GM23338 (cell line): ENCODE measurements at regions not wholly inside any gene's neighbourhood (a gene's known extent, or its start where the extent isn't known, plus 50 kb on each side); places are given as distances from the start of the nearest gene placed in this dataset.

Experiments
- ATAC-seq: fragments of 200-7000 bp; cut with Tn5 transposase; 3 replicates; pipeline ENCODE4 v1.9.1; 2020
- DNase-seq: peaks from one replicate; pipeline ENCODE4 v3.0.0-alpha.2; 2015; ENCODE audit warnings: low spot score
- H2AFZ ChIP-seq: fragments of 200-600 bp; sonication (generic); 2 replicates; pipeline ENCODE4 v1.8.0; 2016; ENCODE audit warnings: antibody characterized with exemption, mild to moderate bottlenecking, moderate library complexity
- H3F3A ChIP-seq: fragments of 200-600 bp; sonication (generic); replicated peaks from 2 replicates; pipeline ENCODE4 v1.8.0; 2017; ENCODE audit warnings: antibody characterized with exemption, mixed run types, low read depth
- H3K27ac ChIP-seq: fragments of 200-600 bp; sonication (generic); 2 replicates; pipeline ENCODE4 v1.6.1; 2016; ENCODE audit warnings: low read depth
- H3K27me3 ChIP-seq: fragments of 200-600 bp; sonication (generic); 2 replicates; pipeline ENCODE4 v1.8.0; 2016; ENCODE audit warnings: mild to moderate bottlenecking, mixed run types, moderate library complexity; ENCODE audit not compliant: insufficient read depth
- H3K36me3 ChIP-seq: fragments of 200-600 bp; sonication (generic); 2 replicates; pipeline ENCODE4 v1.8.0; 2016; ENCODE audit warnings: mild to moderate bottlenecking; ENCODE audit not compliant: insufficient read depth
- H3K4me1 ChIP-seq: fragments of 200-600 bp; sonication (generic); 2 replicates; pipeline ENCODE4 v1.8.0; 2016; ENCODE audit warnings: mild to moderate bottlenecking, moderate library complexity; ENCODE audit not compliant: insufficient read depth
- H3K4me2 ChIP-seq: fragments of 200-600 bp; sonication (generic); 2 replicates; pipeline ENCODE4 v1.7.1; 2017; ENCODE audit warnings: mixed run types
- H3K4me3 ChIP-seq: fragments of 200-600 bp; sonication (generic); 2 replicates; pipeline ENCODE4 v1.6.1; 2016; ENCODE audit warnings: mixed run types
- H3K79me2 ChIP-seq: fragments of 200-600 bp; sonication (generic); replicated peaks from 2 replicates; pipeline ENCODE4 v1.8.0; 2017; ENCODE audit warnings: mild to moderate bottlenecking; ENCODE audit not compliant: insufficient read depth
- H3K9me2 ChIP-seq: fragments of 200-600 bp; sonication (generic); 2 replicates; pipeline ENCODE4 v1.8.0; 2017; ENCODE audit not compliant: insufficient read depth
- H4K20me1 ChIP-seq: fragments of 200-600 bp; sonication (generic); replicated peaks from 2 replicates; pipeline ENCODE4 v1.8.0; 2017; ENCODE audit warnings: mild to moderate bottlenecking; ENCODE audit not compliant: insufficient read depth
- H3K27ac Mint-ChIP-seq: 2 replicates; pipeline ENCODE4 v1.8.0; 2020; ENCODE audit warnings: inconsistent platforms, mild to moderate bottlenecking, moderate library complexity, mixed read lengths
- H3K27me3 Mint-ChIP-seq: 3 replicates; pipeline ENCODE4 v1.8.0; 2022; ENCODE audit warnings: low read depth, mild to moderate bottlenecking, moderate library complexity, mixed read lengths, inconsistent platforms; ENCODE audit not compliant: insufficient read depth, poor library complexity
- H3K36me3 Mint-ChIP-seq: 3 replicates; pipeline ENCODE4 v1.8.0; 2021; ENCODE audit warnings: low read depth, mild to moderate bottlenecking, inconsistent platforms, moderate library complexity, mixed read lengths
- H3K4me1 Mint-ChIP-seq: 3 replicates; pipeline ENCODE4 v1.8.0; 2020; ENCODE audit warnings: mild to moderate bottlenecking, inconsistent platforms, mixed read lengths
- H3K4me3 Mint-ChIP-seq: 3 replicates; pipeline ENCODE4 v1.8.0; 2021; ENCODE audit warnings: moderate library complexity, mild to moderate bottlenecking, inconsistent platforms, mixed read lengths
- H3K9me3 Mint-ChIP-seq: 3 replicates; pipeline ENCODE4 v1.8.0; 2020; ENCODE audit warnings: moderate library complexity, mild to moderate bottlenecking, inconsistent platforms, mixed read lengths
- CTCF ChIP-seq, 2 experiments: fragments of 200-600 bp in 1 of 2; sonication (generic) in 1 of 2; conservative IDR thresholded peaks; 2 replicates each; pipeline versions ENCODE4 v1.5.1 to v1.6.1; 2016 to 2017; ENCODE audit warnings: antibody characterized with exemption in 2 of 2, low read depth in 2 of 2, mild to moderate bottlenecking in 2 of 2, moderate library complexity in 1 of 2
- EZH2phosphoT487 ChIP-seq: fragments of 200-600 bp; sonication (generic); IDR thresholded peaks from one replicate; pipeline ENCODE4 v1.8.1; 2018; ENCODE audit warnings: antibody characterized with exemption; ENCODE audit not compliant: unreplicated experiment
- JUNB ChIP-seq: IDR thresholded peaks from one replicate; pipeline ENCODE4 v1.6.1; 2016; ENCODE audit warnings: antibody characterized with exemption; ENCODE audit not compliant: unreplicated experiment
- NANOG ChIP-seq: IDR thresholded peaks from 2 replicates; pipeline ENCODE4 v1.6.1; 2016; ENCODE audit warnings: antibody characterized with exemption, borderline replicate concordance
- REST ChIP-seq: IDR thresholded peaks from one replicate; pipeline ENCODE4 v1.6.1; 2018; ENCODE audit warnings: antibody characterized with exemption; ENCODE audit not compliant: unreplicated experiment
- STAT1 ChIP-seq: IDR thresholded peaks from one replicate; pipeline ENCODE4 v1.6.1; 2016; ENCODE audit warnings: antibody characterized with exemption; ENCODE audit not compliant: unreplicated experiment

GRCh38 chr2:238784671-238785527, 63.0 kb upstream of the TWIST2 start:
- DNase-seq = peak; percentile 85
- peaks cover 4% of the 10 kb centered on the region for H3K27me3 Mint-ChIP-seq
- H3K36me3 ChIP-seq = no peaks in the 10 kb centered on the region
- peaks cover 6% of the 10 kb centered on the region; the same call in 1 of the 3 replicates for H3K9me3 Mint-ChIP-seq
- peak; percentile 92 for ATAC-seq
- no peak overlapping the region for H3K27ac ChIP-seq
- H4K20me1 ChIP-seq = no peaks in the 10 kb centered on the region
- H3K4me2 ChIP-seq = no peak overlapping the region
- TF ChIP-seq CTCF (conservative IDR thresholded peaks at IDR 0.05; ENCODE audit: low read depth in 2 of 2) = peak; percentile 88 to 91
- no peak for TF ChIP-seq REST
- H3K36me3 Mint-ChIP-seq = no peaks in the 10 kb centered on the region
- H3F3A ChIP-seq = no peaks in the 10 kb centered on the region
- H3K4me3 Mint-ChIP-seq = no peak overlapping the region
- peak overlapping the region; percentile 93 for H2AFZ ChIP-seq
- H3K4me1 ChIP-seq = peaks cover 10% of the 10 kb centered on the region
- H3K4me1 Mint-ChIP-seq = peaks cover 14% of the 10 kb centered on the region
- H3K79me2 ChIP-seq = no peaks in the 10 kb centered on the region
- 0 out of 2 replicates have a peak, but pooled peaks cover 3% of the 10 kb centered on the region for H3K9me2 ChIP-seq
- no peak overlapping the region for H3K27ac Mint-ChIP-seq
- no peak overlapping the region for H3K4me3 ChIP-seq
- no peaks in the 10 kb centered on the region for H3K27me3 ChIP-seq

- Histone ChIP-seq H2AFZ (no peak overlapping the region), H3K4me1 (peaks cover 10% of the 10 kb centered on the region), H3K9me2 (0 out of 2 replicates have a peak, but pooled peaks cover 3% of the 10 kb centered on the region), H3K79me2 (no peaks in the 10 kb centered on the region), H3K27ac (no peak overlapping the region), H3K36me3 (no peaks in the 10 kb centered on the region), H4K20me1 (no peaks in the 10 kb centered on the region), H3K4me3 (no peak overlapping the region), H3K4me2 (no peak overlapping the region), H3K27me3 (no peaks in the 10 kb centered on the region), H3F3A (no peaks in the 10 kb centered on the region)
- DNase-seq (no peak), ATAC-seq (no peak)
- no peak for TF ChIP-seq STAT1
- TF ChIP-seq NANOG = no peak
- TF ChIP-seq JUNB = no peak
- TF ChIP-seq REST = no peak
- TF ChIP-seq EZH2phosphoT487 = no peak
- peaks cover 9% of the 10 kb centered on the region; the same call in 2 of the 3 replicates for H3K9me3 Mint-ChIP-seq
- H3K27me3 Mint-ChIP-seq = peaks cover 4% of the 10 kb centered on the region
- H3K36me3 Mint-ChIP-seq = no peaks in the 10 kb centered on the region
- no peak overlapping the region for H3K4me3 Mint-ChIP-seq
- peaks cover 17% of the 10 kb centered on the region for H3K4me1 Mint-ChIP-seq
- H3K27ac Mint-ChIP-seq = no peak overlapping the region
These were observed 62.4 kb upstream of the TWIST2 start for GRCh38 chr2:238785528-238785860.
